IPS-15b (cell line): ENCODE measurements at regions not wholly inside any gene's neighbourhood (a gene's known extent, or its start where the extent isn't known, plus 50 kb on each side); places are given as distances from the start of the nearest gene placed in this dataset.

Source experiments
- H3K27me3 ChIP-seq: one replicate; pipeline ENCODE4 v1.6.1; 2013; ENCODE audit warnings: low read length; ENCODE audit not compliant: control insufficient read depth, insufficient read depth
- H3K36me3 ChIP-seq: one replicate; pipeline ENCODE4 v1.6.1; 2013; ENCODE audit warnings: low read length; ENCODE audit not compliant: control insufficient read depth, insufficient read depth
- H3K4me1 ChIP-seq: one replicate; pipeline ENCODE4 v1.6.1; 2013; ENCODE audit warnings: mild to moderate bottlenecking, low read length; ENCODE audit not compliant: control insufficient read depth, insufficient read depth
- H3K4me3 ChIP-seq: one replicate; pipeline ENCODE4 v1.5.1; 2013; ENCODE audit warnings: low read depth, low read length
- H3K9ac ChIP-seq: one replicate; pipeline ENCODE4 v1.6.1; 2013; ENCODE audit warnings: low read depth, mild to moderate bottlenecking, low read length
- H3K9me3 ChIP-seq: one replicate; pipeline ENCODE4 v1.6.1; 2013; ENCODE audit warnings: mild to moderate bottlenecking, low read length; ENCODE audit not compliant: control insufficient read depth, insufficient read depth

DNA sequence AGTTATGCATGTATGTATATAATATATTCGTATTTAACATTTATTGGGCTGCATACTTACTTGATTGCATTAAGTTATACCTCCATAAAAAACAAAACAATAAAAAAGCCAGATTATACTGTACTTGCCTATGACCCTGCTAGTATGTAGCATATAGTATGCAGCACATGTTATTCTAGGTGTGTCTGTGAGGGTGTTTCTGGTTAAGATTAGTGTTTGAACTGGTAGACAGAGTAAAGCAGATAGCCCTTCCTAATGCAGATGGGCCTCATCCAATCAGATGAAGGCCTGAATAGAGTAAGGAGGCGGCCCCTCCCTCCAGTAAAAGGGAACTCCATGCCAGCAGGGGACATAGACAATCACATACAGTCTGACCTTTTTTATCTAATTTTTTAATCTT, 323.3 kb upstream of the USP24 start:
- Histone ChIP-seq H3K27me3 (no peaks in the 10 kb centered on the region), H3K9me3 (no peaks in the 10 kb centered on the region), H3K4me3 (no peak overlapping the region), H3K9ac (no peak overlapping the region), H3K36me3 (no peaks in the 10 kb centered on the region), H3K4me1 (no peaks in the 10 kb centered on the region)

GRCh38 chr1:55536545-55536865, 321.3 kb upstream of the USP24 start:
- no peaks in the 10 kb centered on the region for H3K36me3 ChIP-seq
- no peak overlapping the region for H3K4me3 ChIP-seq
- no peak overlapping the region for H3K9ac ChIP-seq
- no peaks in the 10 kb centered on the region for H3K27me3 ChIP-seq
- no peaks in the 10 kb centered on the region for H3K9me3 ChIP-seq
- no peaks in the 10 kb centered on the region for H3K4me1 ChIP-seq

GRCh38 chr1:55535724-55536544, 320.8 kb upstream of the USP24 start:
- Histone ChIP-seq H3K36me3 (no peaks in the 10 kb centered on the region), H3K27me3 (no peaks in the 10 kb centered on the region), H3K9ac (no peak overlapping the region), H3K9me3 (no peaks in the 10 kb centered on the region), H3K4me1 (no peaks in the 10 kb centered on the region), H3K4me3 (no peak overlapping the region)

- no peak overlapping the region for H3K9ac ChIP-seq
Observed at GRCh38 chr1:55534565-55535121, 319.5 kb upstream of the USP24 start.

DNA sequence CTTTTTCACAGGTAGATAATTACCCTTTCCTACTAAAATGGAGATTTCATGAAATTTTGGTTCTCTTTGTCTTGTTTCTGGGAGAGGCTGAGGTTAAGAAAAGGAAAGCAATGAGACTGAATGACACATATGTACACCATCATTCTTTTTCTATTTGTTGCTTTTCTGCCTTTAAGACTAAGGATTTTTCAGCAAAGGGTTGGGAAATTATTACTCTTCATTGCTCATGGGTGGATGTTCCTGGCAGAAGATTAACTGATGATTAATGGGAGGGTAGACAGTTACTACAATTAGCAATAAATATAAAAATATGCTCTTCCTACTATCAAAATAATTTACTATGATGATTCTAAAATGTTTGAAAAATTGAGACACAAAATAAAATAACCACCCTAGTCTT, 316.5 kb upstream of the USP24 start:
- H3K27me3 ChIP-seq: no peaks in the 10 kb centered on the region
- no peak overlapping the region for H3K4me3 ChIP-seq
- no peaks in the 10 kb centered on the region for H3K9me3 ChIP-seq
- H3K4me1 ChIP-seq: peaks cover 4% of the 10 kb centered on the region
- no peak overlapping the region for H3K9ac ChIP-seq
- H3K36me3 ChIP-seq: no peaks in the 10 kb centered on the region

More at GRCh38 chr1:55534565-55535121, 319.5 kb upstream of the USP24 start:
- no peaks in the 10 kb centered on the region for H3K27me3 ChIP-seq
- H3K4me1 ChIP-seq: peaks cover 4% of the 10 kb centered on the region
- no peaks in the 10 kb centered on the region for H3K36me3 ChIP-seq
- H3K4me3 ChIP-seq: no peak overlapping the region
- H3K9me3 ChIP-seq: no peaks in the 10 kb centered on the region

GRCh38 chr1:55530749-55531478, 315.8 kb upstream of the USP24 start:
- Histone ChIP-seq H3K9me3 (no peaks in the 10 kb centered on the region), H3K4me1 (peaks cover 4% of the 10 kb centered on the region), H3K9ac (no peak overlapping the region), H3K27me3 (no peaks in the 10 kb centered on the region), H3K36me3 (no peaks in the 10 kb centered on the region), H3K4me3 (no peak overlapping the region)

DNA sequence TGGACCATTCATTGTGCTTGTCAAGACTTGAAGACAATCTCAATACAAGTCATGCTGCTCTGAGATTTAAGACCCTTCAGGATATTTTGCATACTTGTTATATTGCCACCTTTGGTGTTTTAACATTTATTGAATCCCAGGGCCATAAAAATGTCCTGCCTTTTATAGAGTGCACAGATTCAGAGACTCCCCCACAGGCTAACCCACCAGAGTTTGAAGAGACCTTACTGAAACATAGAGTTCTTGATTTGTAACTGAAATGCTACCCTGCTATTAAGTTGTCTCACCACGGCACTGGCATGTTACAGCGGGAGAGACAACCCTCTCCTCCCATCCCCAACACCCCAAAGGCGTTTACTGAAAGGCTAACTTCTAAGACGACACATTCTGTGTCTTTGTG, 313.9 kb upstream of the USP24 start:
- Histone ChIP-seq H3K36me3 (no peaks in the 10 kb centered on the region), H3K4me1 (peaks cover 4% of the 10 kb centered on the region), H3K27me3 (no peaks in the 10 kb centered on the region), H3K9ac (no peak overlapping the region), H3K9me3 (no peaks in the 10 kb centered on the region), H3K4me3 (no peak overlapping the region)

DNA sequence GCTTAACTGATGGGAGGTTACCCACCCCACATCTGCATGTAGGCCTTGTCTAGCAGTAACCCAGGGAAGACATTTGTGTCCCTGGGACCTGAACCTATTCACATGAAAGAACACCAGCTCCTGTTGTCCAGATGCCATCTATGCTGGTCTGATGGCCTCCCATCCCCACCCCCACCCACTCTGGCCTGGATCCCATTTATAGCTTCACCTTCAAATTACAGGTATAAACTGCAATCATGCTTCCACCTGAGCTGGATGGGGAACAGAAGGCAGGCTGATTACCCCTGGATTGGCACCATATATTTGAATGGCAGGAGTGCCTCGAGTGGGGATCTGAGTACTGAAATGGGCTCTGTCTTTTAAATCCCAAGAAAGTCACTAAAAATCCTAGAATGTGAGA, 312.7 kb upstream of the USP24 start:
- H3K4me1 ChIP-seq: peaks cover 4% of the 10 kb centered on the region
- H3K9ac ChIP-seq: no peak overlapping the region
- H3K36me3 ChIP-seq: no peaks in the 10 kb centered on the region
- no peaks in the 10 kb centered on the region for H3K9me3 ChIP-seq
- no peak overlapping the region for H3K4me3 ChIP-seq
- H3K27me3 ChIP-seq: no peaks in the 10 kb centered on the region

DNA sequence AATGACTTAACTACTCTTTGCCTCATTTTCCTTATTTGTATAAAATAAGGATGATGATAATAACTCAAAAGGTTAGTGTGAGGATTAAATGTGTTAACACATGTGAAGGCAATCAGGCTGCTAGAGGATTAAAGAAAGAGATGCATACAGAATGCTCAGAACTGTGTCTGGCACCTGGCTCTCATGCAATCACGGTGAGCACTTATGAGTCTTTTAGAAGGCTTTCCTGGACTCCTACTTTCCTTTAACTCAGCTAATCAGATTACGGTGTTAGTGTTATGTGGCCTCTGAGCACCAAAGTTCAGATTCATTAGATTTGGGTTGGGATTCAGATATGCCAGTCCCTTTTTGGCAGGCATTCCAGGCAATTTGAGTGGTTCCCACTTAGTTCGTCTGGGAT, 311.6 kb upstream of the USP24 start:
- no peak overlapping the region for H3K9ac ChIP-seq
- H3K4me3 ChIP-seq: no peak overlapping the region
- no peaks in the 10 kb centered on the region for H3K36me3 ChIP-seq
- H3K9me3 ChIP-seq: no peaks in the 10 kb centered on the region
- no peaks in the 10 kb centered on the region for H3K27me3 ChIP-seq
- peaks cover 4% of the 10 kb centered on the region for H3K4me1 ChIP-seq

DNA sequence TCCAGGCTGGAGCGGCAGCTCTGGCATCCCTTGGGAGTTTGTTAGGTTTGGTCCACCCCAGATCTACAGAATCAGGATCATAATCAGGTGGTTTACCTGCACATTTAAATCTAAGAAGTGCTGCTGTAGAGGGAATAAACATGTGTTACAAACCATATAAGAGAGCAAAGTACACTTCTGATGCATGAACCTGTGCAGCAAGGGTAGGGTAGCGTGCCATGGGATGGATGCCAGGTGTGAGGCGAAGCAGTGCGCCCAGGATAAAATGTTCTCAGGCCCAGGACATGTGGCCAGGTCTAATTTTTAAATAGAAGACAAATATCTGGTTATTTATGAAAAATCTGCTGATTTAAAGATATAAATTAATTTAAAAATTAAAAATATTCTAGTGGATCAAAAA, 308.8 kb upstream of the USP24 start:
- no peaks in the 10 kb centered on the region for H3K36me3 ChIP-seq
- no peak overlapping the region for H3K9ac ChIP-seq
- H3K4me3 ChIP-seq: no peak overlapping the region
- no peaks in the 10 kb centered on the region for H3K27me3 ChIP-seq
- H3K4me1 ChIP-seq: no peaks in the 10 kb centered on the region
- H3K9me3 ChIP-seq: no peaks in the 10 kb centered on the region

GRCh38 chr1:55522982-55523381, 307.8 kb upstream of the USP24 start:
- Histone ChIP-seq H3K4me3 (no peak overlapping the region), H3K4me1 (no peaks in the 10 kb centered on the region), H3K9me3 (no peaks in the 10 kb centered on the region), H3K9ac (no peak overlapping the region), H3K27me3 (no peaks in the 10 kb centered on the region), H3K36me3 (no peaks in the 10 kb centered on the region)

DNA sequence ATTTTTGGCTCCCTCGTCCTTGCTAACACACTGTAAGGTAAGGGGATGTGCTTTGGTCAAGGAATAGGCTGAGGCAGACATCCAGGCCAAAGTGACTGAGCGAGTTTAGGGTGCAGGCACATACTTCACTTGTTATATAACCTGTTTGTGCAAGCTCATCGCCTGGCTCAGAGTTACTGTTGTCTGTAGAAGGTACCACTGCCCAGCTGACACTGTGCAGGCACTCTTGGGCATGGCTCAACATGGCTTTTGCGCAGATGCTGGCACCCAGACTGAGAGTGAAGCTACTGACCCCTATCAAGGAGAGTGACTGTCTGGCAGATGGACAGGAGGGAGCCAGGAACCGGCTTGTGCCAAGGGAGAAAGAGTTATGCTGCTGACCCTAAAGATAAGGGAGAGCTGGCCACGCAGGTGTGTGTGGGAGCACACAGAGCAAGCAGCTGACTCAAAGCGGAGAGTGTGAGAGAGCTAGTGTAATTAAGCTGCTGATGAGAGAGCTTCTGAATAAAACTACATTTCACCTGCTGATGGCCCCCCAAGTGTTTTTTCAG, 307.3 kb upstream of the USP24 start:
- Histone ChIP-seq H3K9ac (no peak overlapping the region), H3K4me1 (no peaks in the 10 kb centered on the region), H3K27me3 (no peaks in the 10 kb centered on the region), H3K9me3 (no peaks in the 10 kb centered on the region), H3K36me3 (no peaks in the 10 kb centered on the region), H3K4me3 (no peak overlapping the region)
